ENCODE measurements at regions not wholly inside any gene's neighbourhood (a gene's known extent, or its start where the extent isn't known, plus 50 kb on each side); places are given as distances from the start of the nearest gene placed in this dataset.

DNA sequence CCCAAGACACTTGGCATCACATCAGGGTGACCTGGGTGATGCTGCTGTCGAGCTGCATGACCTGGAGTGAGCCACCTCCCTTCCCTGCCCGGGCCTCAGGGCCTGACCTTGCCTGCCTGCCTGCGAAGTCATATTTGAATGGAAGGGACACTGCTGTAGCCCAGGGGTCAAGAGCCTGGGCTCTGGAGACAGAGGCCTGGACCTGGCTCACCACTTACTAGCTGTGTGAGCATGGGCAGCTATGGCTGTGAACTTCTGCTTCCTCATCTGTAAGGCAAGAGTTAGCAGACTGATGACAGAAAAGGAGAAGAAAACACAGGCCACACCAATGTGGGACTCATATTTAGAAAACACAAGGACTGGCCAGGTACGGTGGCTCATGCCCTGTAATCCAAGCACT is 118.7 kb downstream of the ZFP36L2 start:
- H3K4me1 ChIP-seq (ENCODE audit: low read depth) = peaks cover 6% of the 10 kb centered on the region
- ATAC-seq (peak; percentile 26), DNase-seq (no peak)
- TF ChIP-seq, protein P1, sequence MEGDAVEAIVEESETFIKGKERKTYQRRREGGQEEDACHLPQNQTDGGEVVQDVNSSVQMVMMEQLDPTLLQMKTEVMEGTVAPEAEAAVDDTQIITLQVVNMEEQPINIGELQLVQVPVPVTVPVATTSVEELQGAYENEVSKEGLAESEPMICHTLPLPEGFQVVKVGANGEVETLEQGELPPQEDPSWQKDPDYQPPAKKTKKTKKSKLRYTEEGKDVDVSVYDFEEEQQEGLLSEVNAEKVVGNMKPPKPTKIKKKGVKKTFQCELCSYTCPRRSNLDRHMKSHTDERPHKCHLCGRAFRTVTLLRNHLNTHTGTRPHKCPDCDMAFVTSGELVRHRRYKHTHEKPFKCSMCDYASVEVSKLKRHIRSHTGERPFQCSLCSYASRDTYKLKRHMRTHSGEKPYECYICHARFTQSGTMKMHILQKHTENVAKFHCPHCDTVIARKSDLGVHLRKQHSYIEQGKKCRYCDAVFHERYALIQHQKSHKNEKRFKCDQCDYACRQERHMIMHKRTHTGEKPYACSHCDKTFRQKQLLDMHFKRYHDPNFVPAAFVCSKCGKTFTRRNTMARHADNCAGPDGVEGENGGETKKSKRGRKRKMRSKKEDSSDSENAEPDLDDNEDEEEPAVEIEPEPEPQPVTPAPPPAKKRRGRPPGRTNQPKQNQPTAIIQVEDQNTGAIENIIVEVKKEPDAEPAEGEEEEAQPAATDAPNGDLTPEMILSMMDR (IDR thresholded peaks at IDR 0.05) = no peak
- no peak overlapping the region for H3K4me3 ChIP-seq
- H3K36me3 ChIP-seq (ENCODE audit: low read depth) = no peaks in the 10 kb centered on the region
- no peaks in the 10 kb centered on the region for H3K9me3 ChIP-seq
- intact Hi-C loops (cut with DNase I, micrococcal nuclease) = no loop called here

DNA sequence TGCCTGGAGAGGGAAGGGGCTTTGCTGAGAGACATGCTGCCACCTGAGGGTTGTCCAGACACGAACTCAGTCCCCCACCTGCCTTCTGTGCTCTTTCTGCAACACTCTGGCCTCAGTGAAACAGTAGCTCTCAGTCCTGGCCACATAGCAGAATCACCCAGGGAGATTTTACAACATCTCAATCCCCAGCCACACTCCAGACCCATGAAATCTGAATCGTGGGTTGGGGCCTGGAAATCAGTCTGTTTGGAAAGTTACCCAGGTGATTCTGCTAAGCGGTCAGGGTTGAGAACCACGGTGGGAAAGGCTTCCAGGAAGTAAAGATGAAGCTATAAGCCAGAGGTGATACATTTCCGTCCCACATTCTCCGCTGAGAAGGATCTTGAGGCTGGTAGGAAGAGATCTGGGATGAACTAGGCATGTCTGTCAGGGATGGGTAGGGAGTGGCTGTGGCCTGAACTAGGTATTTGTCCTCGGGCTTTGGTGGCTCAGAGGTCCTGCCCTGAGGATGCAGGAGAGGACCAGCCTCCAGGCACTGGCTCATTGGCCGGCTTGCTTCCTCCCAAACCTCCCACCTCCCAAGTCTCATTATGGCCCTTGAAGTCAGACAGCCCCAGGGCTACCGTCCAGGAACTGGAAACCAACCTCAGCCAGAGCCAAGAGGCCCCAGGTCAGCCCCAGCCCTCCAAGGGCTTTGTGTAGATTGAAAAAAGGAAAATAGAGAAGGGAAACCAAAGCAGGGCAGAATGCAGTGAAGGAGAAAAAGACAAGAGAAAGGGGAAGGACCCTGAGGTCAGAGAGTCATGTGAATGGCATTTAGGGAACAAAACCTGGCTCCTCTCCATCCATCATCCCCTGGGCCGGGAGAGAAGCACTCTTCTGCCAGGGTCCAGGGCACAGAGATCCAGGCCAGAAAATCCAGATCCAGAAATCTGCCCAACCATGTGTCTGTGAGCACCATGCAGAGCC is 119.6 kb downstream of the ZFP36L2 start:
- H3K36me3 ChIP-seq (ENCODE audit: low read depth) = no peaks in the 10 kb centered on the region
- DNase-seq = no peak
- peak; percentile 26 for ATAC-seq
- TF ChIP-seq, protein P1 (IDR thresholded peaks at IDR 0.05) = no peak
- intact Hi-C loops (cut with DNase I, micrococcal nuclease) = no loop called here
- H3K4me3 ChIP-seq = no peak overlapping the region
- H3K4me1 ChIP-seq (ENCODE audit: low read depth) = peaks cover 6% of the 10 kb centered on the region
- no peaks in the 10 kb centered on the region for H3K9me3 ChIP-seq

GRCh38 chr2:43105586-43106558 is 120.5 kb downstream of the ZFP36L2 start:
- intact Hi-C loops (cut with DNase I, micrococcal nuclease) = no loop called here
- ATAC-seq = peak; percentile 86
- peak in 2 of 3 donors; percentile 61 to 69 for DNase-seq

DNA sequence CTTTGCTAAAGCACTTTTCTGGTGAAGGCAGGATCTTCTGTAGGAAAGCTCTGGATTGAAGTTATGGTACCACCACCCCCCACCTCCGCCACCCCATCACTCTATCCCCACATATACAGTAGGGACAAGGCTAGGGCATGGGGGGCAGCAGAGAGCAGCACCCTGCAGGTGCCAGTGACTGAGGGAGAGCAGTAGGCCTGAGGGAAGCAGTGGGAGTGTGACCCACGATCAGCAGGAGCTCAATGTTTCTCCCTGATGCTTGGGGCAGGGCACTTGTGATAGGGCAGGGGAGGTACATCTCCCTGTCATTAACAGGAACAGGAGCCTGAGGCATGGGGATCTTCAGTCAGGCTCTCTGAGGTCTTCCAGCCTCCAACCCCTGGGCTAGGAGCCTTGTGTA is 121.6 kb downstream of the ZFP36L2 start:
- Histone ChIP-seq H3K4me3 (no peak overlapping the region), H3K4me1 (ENCODE audit: low read depth) (peaks cover 6% of the 10 kb centered on the region), H3K9me3 (no peaks in the 10 kb centered on the region), H3K36me3 (ENCODE audit: low read depth) (no peaks in the 10 kb centered on the region)
- ATAC-seq (no peak), DNase-seq (no peak)
- TF ChIP-seq, protein P1 (IDR thresholded peaks at IDR 0.05) = no peak
- intact Hi-C loops (cut with DNase I, micrococcal nuclease) = no loop called here

More at GRCh38 chr2:43105586-43106558, 120.5 kb downstream of the ZFP36L2 start:
- H3K36me3 ChIP-seq (ENCODE audit: low read depth) = no peaks in the 10 kb centered on the region
- peaks cover 6% of the 10 kb centered on the region for H3K4me1 ChIP-seq (ENCODE audit: low read depth)
- H3K9me3 ChIP-seq = no peaks in the 10 kb centered on the region
- TF ChIP-seq, protein P1 (IDR thresholded peaks at IDR 0.05) = peak; percentile 17
- H3K4me3 ChIP-seq = no peak overlapping the region

DNA sequence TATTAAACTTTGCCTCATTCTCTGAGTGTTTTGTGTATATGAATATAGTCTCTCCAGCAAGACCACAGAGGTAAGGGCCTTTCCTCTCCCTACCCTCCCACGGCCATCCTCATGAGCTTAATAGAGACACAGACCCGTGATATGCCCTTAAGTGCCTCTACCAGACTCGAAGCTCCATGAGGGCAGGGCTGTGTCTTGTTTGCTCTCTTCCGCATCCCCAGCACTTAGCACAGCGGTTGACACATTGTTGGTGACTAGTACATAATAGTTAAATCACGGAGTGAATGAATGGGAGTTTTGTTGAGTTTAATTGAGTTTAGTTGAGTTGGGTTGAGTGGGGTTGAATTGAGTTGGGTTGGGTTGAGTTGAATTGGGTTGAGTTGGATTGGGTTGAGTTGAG is 122.3 kb downstream of the ZFP36L2 start:
- no peaks in the 10 kb centered on the region for H3K36me3 ChIP-seq (ENCODE audit: low read depth)
- H3K4me1 ChIP-seq (ENCODE audit: low read depth) = peaks cover 6% of the 10 kb centered on the region
- TF ChIP-seq, protein P1 (IDR thresholded peaks at IDR 0.05) = no peak
- no peak for ATAC-seq
- DNase-seq = no peak
- H3K4me3 ChIP-seq = no peak overlapping the region
- intact Hi-C loops (cut with DNase I, micrococcal nuclease) = no loop called here
- no peaks in the 10 kb centered on the region for H3K9me3 ChIP-seq
